ENCODE measurements at regions not wholly inside any gene's neighbourhood (a gene's known extent, or its start where the extent isn't known, plus 50 kb on each side); places are given as distances from the start of the nearest gene placed in this dataset.

GRCh38 chr18:76771192-76771799 is 51.1 kb upstream of the ZNF236 start:
- TF ChIP-seq CTCF (IDR thresholded peaks at IDR 0.05; ENCODE audit: borderline replicate concordance, extremely low read depth, low read length, poor library complexity, severe bottlenecking), result no peak
- no peak for TF ChIP-seq EZH2 (IDR thresholded peaks at IDR 0.05; ENCODE audit: borderline replicate concordance, low read depth, low read length, severe bottlenecking)

Measured in DND-41 (cell line).